ENCODE measurements at regions not wholly inside any gene's neighbourhood (a gene's known extent, or its start where the extent isn't known, plus 50 kb on each side); places are given as distances from the start of the nearest gene placed in this dataset.

GRCh38 chr10:64507651-64508028 lies 986.4 kb downstream of the REEP3 start:
- no peak overlapping the region for H3K4me3 ChIP-seq (ENCODE audit: low read length)
- no peak for TF ChIP-seq ZNF274 (IDR thresholded peaks at IDR 0.05; ENCODE audit: low read depth, low read length)

GRCh38 chr10:64508029-64508661 lies 986.9 kb downstream of the REEP3 start:
- no peak overlapping the region for H3K4me3 ChIP-seq (ENCODE audit: low read length)
- TF ChIP-seq ZNF274 (IDR thresholded peaks at IDR 0.05; ENCODE audit: low read depth, low read length): no peak

GRCh38 chr10:64515970-64516699 lies 994.9 kb downstream of the REEP3 start:
- TF ChIP-seq ZNF274 (IDR thresholded peaks at IDR 0.05; ENCODE audit: low read depth, low read length): no peak
- no peak overlapping the region for H3K4me3 ChIP-seq (ENCODE audit: low read length)

GRCh38 chr10:64518456-64518855 lies 997.3 kb downstream of the REEP3 start:
- H3K4me3 ChIP-seq (ENCODE audit: low read length): no peak overlapping the region
- TF ChIP-seq ZNF274 (IDR thresholded peaks at IDR 0.05; ENCODE audit: low read depth, low read length): no peak

- no peak for TF ChIP-seq ZNF274 (IDR thresholded peaks at IDR 0.05; ENCODE audit: low read depth, low read length)
- no peak overlapping the region for H3K4me3 ChIP-seq (ENCODE audit: low read length)
Measured at GRCh38 chr10:64519427-64519826, 998.2 kb downstream of the REEP3 start.

GRCh38 chr10:64519831-64520230 lies 998.6 kb downstream of the REEP3 start:
- TF ChIP-seq ZNF274 (IDR thresholded peaks at IDR 0.05; ENCODE audit: low read depth, low read length): no peak
- no peak overlapping the region for H3K4me3 ChIP-seq (ENCODE audit: low read length)

- no peak for TF ChIP-seq ZNF274 (IDR thresholded peaks at IDR 0.05; ENCODE audit: low read depth, low read length)
- H3K4me3 ChIP-seq (ENCODE audit: low read length): no peak overlapping the region
Measured at GRCh38 chr10:64523065-64523759, 1002.0 kb downstream of the REEP3 start.

- no peak for TF ChIP-seq ZNF274 (IDR thresholded peaks at IDR 0.05; ENCODE audit: low read depth, low read length)
- H3K4me3 ChIP-seq (ENCODE audit: low read length): no peak overlapping the region
Measured at GRCh38 chr10:64528294-64529002, 1007.2 kb downstream of the REEP3 start.

GRCh38 chr10:64529003-64529350 lies 1007.8 kb downstream of the REEP3 start:
- H3K4me3 ChIP-seq (ENCODE audit: low read length): no peak overlapping the region
- no peak for TF ChIP-seq ZNF274 (IDR thresholded peaks at IDR 0.05; ENCODE audit: low read depth, low read length)

- no peak overlapping the region for H3K4me3 ChIP-seq (ENCODE audit: low read length)
- TF ChIP-seq ZNF274 (IDR thresholded peaks at IDR 0.05; ENCODE audit: low read depth, low read length): no peak
Measured at GRCh38 chr10:64534616-64535015, 1013.4 kb downstream of the REEP3 start.

GRCh38 chr10:64535131-64535867 lies 1014.1 kb downstream of the REEP3 start:
- no peak for TF ChIP-seq ZNF274 (IDR thresholded peaks at IDR 0.05; ENCODE audit: low read depth, low read length)
- no peak overlapping the region for H3K4me3 ChIP-seq (ENCODE audit: low read length)

GRCh38 chr10:64537112-64537511 lies 1015.9 kb downstream of the REEP3 start:
- no peak for TF ChIP-seq ZNF274 (IDR thresholded peaks at IDR 0.05; ENCODE audit: low read depth, low read length)

GRCh38 chr10:64537928-64538327 lies 1016.7 kb downstream of the REEP3 start:
- H3K4me3 ChIP-seq (ENCODE audit: low read length): no peak overlapping the region
- no peak for TF ChIP-seq ZNF274 (IDR thresholded peaks at IDR 0.05; ENCODE audit: low read depth, low read length)

More at GRCh38 chr10:64537112-64537511, 1015.9 kb downstream of the REEP3 start:
- H3K4me3 ChIP-seq (ENCODE audit: low read length): no peak overlapping the region

GRCh38 chr10:64546073-64546472 lies 1024.9 kb downstream of the REEP3 start:
- H3K4me3 ChIP-seq (ENCODE audit: low read length): no peak overlapping the region
- no peak for TF ChIP-seq ZNF274 (IDR thresholded peaks at IDR 0.05; ENCODE audit: low read depth, low read length)

Measured in GM08714 (cell line).